Body of pancreas (tissue), 4 donors: ENCODE measurements at regions not wholly inside any gene's neighbourhood (a gene's known extent, or its start where the extent isn't known, plus 50 kb on each side); places are given as distances from the start of the nearest gene placed in this dataset.
"Not testable (repeated sequence)": the region's sequence is repeated elsewhere in the genome, so short reads cannot be mapped to it uniquely, and the experiment has no call there.

Experiments
- POLR2A ChIP-seq, 3 donors: fragments of 450-650 bp; IDR thresholded peaks; one replicate each; pipeline ENCODE4 v1.6.1; 2016; ENCODE audit warnings: antibody characterized with exemption in 3 of 3, mild to moderate bottlenecking in 2 of 3
- TF ChIP-seq, protein P1 (sequence below), 7 experiments: fragments of 450-650 bp in 4 of 7; fragments of 200-600 bp in 3 of 7; sonication (generic) in 3 of 7; IDR thresholded peaks; one replicate each; pipeline ENCODE4 v1.5.1; 2016 to 2019; ENCODE audit warnings: antibody characterized with exemption in 7 of 7

GRCh38 chr15:77883012-77883411, 194.5 kb downstream of the TBC1D2B start:
- TF ChIP-seq, protein P1, sequence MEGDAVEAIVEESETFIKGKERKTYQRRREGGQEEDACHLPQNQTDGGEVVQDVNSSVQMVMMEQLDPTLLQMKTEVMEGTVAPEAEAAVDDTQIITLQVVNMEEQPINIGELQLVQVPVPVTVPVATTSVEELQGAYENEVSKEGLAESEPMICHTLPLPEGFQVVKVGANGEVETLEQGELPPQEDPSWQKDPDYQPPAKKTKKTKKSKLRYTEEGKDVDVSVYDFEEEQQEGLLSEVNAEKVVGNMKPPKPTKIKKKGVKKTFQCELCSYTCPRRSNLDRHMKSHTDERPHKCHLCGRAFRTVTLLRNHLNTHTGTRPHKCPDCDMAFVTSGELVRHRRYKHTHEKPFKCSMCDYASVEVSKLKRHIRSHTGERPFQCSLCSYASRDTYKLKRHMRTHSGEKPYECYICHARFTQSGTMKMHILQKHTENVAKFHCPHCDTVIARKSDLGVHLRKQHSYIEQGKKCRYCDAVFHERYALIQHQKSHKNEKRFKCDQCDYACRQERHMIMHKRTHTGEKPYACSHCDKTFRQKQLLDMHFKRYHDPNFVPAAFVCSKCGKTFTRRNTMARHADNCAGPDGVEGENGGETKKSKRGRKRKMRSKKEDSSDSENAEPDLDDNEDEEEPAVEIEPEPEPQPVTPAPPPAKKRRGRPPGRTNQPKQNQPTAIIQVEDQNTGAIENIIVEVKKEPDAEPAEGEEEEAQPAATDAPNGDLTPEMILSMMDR (IDR thresholded peaks at IDR 0.05): not testable (repeated sequence)
- TF ChIP-seq POLR2A (IDR thresholded peaks at IDR 0.05): not testable (repeated sequence)
